HG02759 (cell line): ENCODE measurements at regions not wholly inside any gene's neighbourhood (a gene's known extent, or its start where the extent isn't known, plus 50 kb on each side); places are given as distances from the start of the nearest gene placed in this dataset.
"Not testable (repeated sequence)": the region's sequence is repeated elsewhere in the genome, so short reads cannot be mapped to it uniquely, and the experiment has no call there.

Experiments used
- ATAC-seq: cut with Tn5 transposase; IDR thresholded peaks from one replicate; pipeline ENCODE4 v1.9.1; 2021; ENCODE audit warnings: mild to moderate bottlenecking, moderate library complexity; ENCODE audit not compliant: unreplicated experiment

GRCh38 chr17:20733923-20734322, 154.4 kb downstream of the CDRT15L2 start:
- no peak for ATAC-seq

- ATAC-seq: no peak
These were observed 156.3 kb downstream of the CDRT15L2 start for GRCh38 chr17:20735796-20736195.

- not testable (repeated sequence) for ATAC-seq
These were observed 158.1 kb downstream of the CDRT15L2 start for GRCh38 chr17:20737636-20738035.

- no peak for ATAC-seq
These were observed 191.6 kb downstream of the CDRT15L2 start for GRCh38 chr17:20771104-20771503.

GRCh38 chr17:20774472-20775135, 195.1 kb downstream of the CDRT15L2 start:
- no peak for ATAC-seq

- ATAC-seq: no peak
These were observed 195.8 kb downstream of the CDRT15L2 start for GRCh38 chr17:20775331-20775730.

GRCh38 chr17:20779521-20779920, 200.0 kb downstream of the CDRT15L2 start:
- no peak for ATAC-seq

- no peak for ATAC-seq
These were observed 201.7 kb downstream of the CDRT15L2 start for GRCh38 chr17:20781260-20781659.

GRCh38 chr17:20781869-20782268, 202.3 kb downstream of the CDRT15L2 start:
- not testable (repeated sequence) for ATAC-seq

- no peak for ATAC-seq
These were observed 203.6 kb downstream of the CDRT15L2 start for GRCh38 chr17:20783091-20783490.

GRCh38 chr17:20784100-20784665, 204.7 kb downstream of the CDRT15L2 start:
- no peak for ATAC-seq

- ATAC-seq: no peak
These were observed 207.8 kb downstream of the CDRT15L2 start for GRCh38 chr17:20787281-20787680.

GRCh38 chr17:20791626-20792025, 212.1 kb downstream of the CDRT15L2 start:
- no peak for ATAC-seq

GRCh38 chr17:20794532-20794931, 215.0 kb downstream of the CDRT15L2 start:
- ATAC-seq: not testable (repeated sequence)

GRCh38 chr17:20797292-20797691, 217.8 kb downstream of the CDRT15L2 start:
- no peak for ATAC-seq

GRCh38 chr17:20800146-20800545, 220.6 kb downstream of the CDRT15L2 start:
- ATAC-seq: no peak

- ATAC-seq: no peak
These were observed 226.2 kb downstream of the CDRT15L2 start for GRCh38 chr17:20805751-20806150.

- ATAC-seq: not testable (repeated sequence)
These were observed 228.0 kb downstream of the CDRT15L2 start for GRCh38 chr17:20807566-20807965.

- ATAC-seq: not testable (repeated sequence)
These were observed 227.4 kb downstream of the USP22 start for GRCh38 chr17:20815410-20815809.

- no peak for ATAC-seq
These were observed 218.9 kb downstream of the USP22 start for GRCh38 chr17:20823905-20824304.

- no peak for ATAC-seq
These were observed 217.3 kb downstream of the USP22 start for GRCh38 chr17:20825539-20825938.

GRCh38 chr17:20840453-20840852, 202.4 kb downstream of the USP22 start:
- not testable (repeated sequence) for ATAC-seq
